MM.1S (cell line): ENCODE measurements at regions not wholly inside any gene's neighbourhood (a gene's known extent, or its start where the extent isn't known, plus 50 kb on each side); places are given as distances from the start of the nearest gene placed in this dataset.

ENCODE experiments used
- CTCF ChIP-seq: fragments of 300-600 bp; sonication (generic); IDR thresholded peaks from 2 replicates; pipeline ENCODE4 v1.5.1; 2016; ENCODE audit warnings: antibody characterized with exemption, low read length, mixed read lengths
- EZH2phosphoT487 ChIP-seq: fragments of 300-600 bp; sonication (generic); IDR thresholded peaks from 2 replicates; pipeline ENCODE4 v1.6.1; 2018; ENCODE audit warnings: antibody characterized with exemption, low read length

- TF ChIP-seq CTCF (no peak), EZH2phosphoT487 (no peak)
Observed at GRCh38 chr17:53696286-53696685, 126.4 kb upstream of the KIF2B start.
